Mesenchymal stem cell (in vitro differentiated cells and primary cell): ENCODE measurements at regions not wholly inside any gene's neighbourhood (a gene's known extent, or its start where the extent isn't known, plus 50 kb on each side); places are given as distances from the start of the nearest gene placed in this dataset.

Source experiments
- DNase-seq: peaks from one replicate; pipeline ENCODE4 v3.0.0-alpha.2; 2013
- H2AFZ ChIP-seq: one replicate; pipeline ENCODE4 v1.6.1; 2013; ENCODE audit warnings: low read depth, mild to moderate bottlenecking, control low read depth, inconsistent platforms, low read length, moderate library complexity
- H2AK5ac ChIP-seq: 2 replicates; pipeline ENCODE4 v1.6.1; 2013; ENCODE audit warnings: low read length, moderate library complexity, mild to moderate bottlenecking, inconsistent platforms; ENCODE audit not compliant: severe bottlenecking
- H2BK120ac ChIP-seq: one replicate; pipeline ENCODE4 v1.6.1; 2013; ENCODE audit warnings: low read depth, mild to moderate bottlenecking, inconsistent platforms, low read length, moderate library complexity
- H2BK12ac ChIP-seq, 2 experiments: one replicate each; pipeline ENCODE4 v1.6.1; 2013; ENCODE audit warnings: inconsistent platforms in 2 of 2, low read length in 2 of 2, mild to moderate bottlenecking in 2 of 2, moderate library complexity in 2 of 2, control low read depth in 1 of 2
- H2BK15ac ChIP-seq: one replicate; pipeline ENCODE4 v1.6.1; 2013; ENCODE audit warnings: mild to moderate bottlenecking, low read depth, inconsistent platforms; ENCODE audit not compliant: poor library complexity, severe bottlenecking
- H2BK5ac ChIP-seq: 2 replicates; pipeline ENCODE4 v1.6.1; 2013; ENCODE audit warnings: low read depth, mild to moderate bottlenecking, low read length, control low read depth, inconsistent platforms; ENCODE audit not compliant: poor library complexity, severe bottlenecking
- H3K14ac ChIP-seq, 2 experiments: one replicate each; pipeline ENCODE4 v1.6.1; 2013; ENCODE audit warnings: inconsistent platforms in 2 of 2, low read length in 2 of 2, control low read depth in 1 of 2, mild to moderate bottlenecking in 1 of 2, moderate library complexity in 1 of 2
- H3K18ac ChIP-seq, 2 experiments: one replicate each; pipeline ENCODE4 v1.6.1; 2013; ENCODE audit warnings: inconsistent platforms in 2 of 2, low read length in 2 of 2, control low read depth in 1 of 2, low read depth in 1 of 2, mild to moderate bottlenecking in 1 of 2
- H3K23ac ChIP-seq, 2 experiments: one replicate each; pipeline ENCODE4 v1.6.1; 2013; ENCODE audit warnings: inconsistent platforms in 2 of 2, low read length in 2 of 2, mild to moderate bottlenecking in 2 of 2, moderate library complexity in 2 of 2, control low read depth in 1 of 2
- H3K27ac ChIP-seq: 2 replicates; pipeline ENCODE4 v1.5.1; 2013; ENCODE audit warnings: mild to moderate bottlenecking, moderate library complexity, low read length, control low read depth, inconsistent platforms; ENCODE audit not compliant: poor library complexity, severe bottlenecking
- H3K27me3 ChIP-seq, 2 experiments: 2 replicates each; pipeline versions ENCODE4 v1.6.1 to v1.7.0; 2013; ENCODE audit warnings: low read length in 2 of 2, mild to moderate bottlenecking in 2 of 2, moderate library complexity in 2 of 2, control low read depth in 1 of 2, inconsistent platforms in 1 of 2; ENCODE audit not compliant: control insufficient read depth in 1 of 2, insufficient read depth in 1 of 2
- H3K36me3 ChIP-seq, 2 experiments: 2 replicates each; pipeline versions ENCODE4 v1.6.1 to v1.7.0; 2013; ENCODE audit warnings: low read length in 2 of 2, control low read depth in 1 of 2, inconsistent platforms in 1 of 2, low read depth in 1 of 2, mild to moderate bottlenecking in 1 of 2; ENCODE audit not compliant: insufficient read depth in 2 of 2, control insufficient read depth in 1 of 2
- H3K4ac ChIP-seq, 2 experiments: one replicate each; pipeline ENCODE4 v1.6.1; 2013; ENCODE audit warnings: inconsistent platforms in 2 of 2, low read length in 2 of 2, mild to moderate bottlenecking in 2 of 2, moderate library complexity in 2 of 2, control low read depth in 1 of 2, low read depth in 1 of 2
- H3K4me1 ChIP-seq: 2 replicates; pipeline ENCODE4 v1.6.1; 2013; ENCODE audit warnings: low read depth, low read length, control low read depth; ENCODE audit not compliant: control insufficient read depth, insufficient read depth
- H3K4me2 ChIP-seq: 2 replicates; pipeline ENCODE4 v1.6.1; 2013; ENCODE audit warnings: low read length, mild to moderate bottlenecking, inconsistent platforms; ENCODE audit not compliant: poor library complexity, severe bottlenecking
- H3K4me3 ChIP-seq, 2 experiments: 2 replicates each; pipeline versions ENCODE4 v1.5.1 to v1.7.0; 2013; ENCODE audit warnings: low read length in 2 of 2, mild to moderate bottlenecking in 2 of 2, control low read depth in 1 of 2, low read depth in 1 of 2; ENCODE audit not compliant: insufficient read depth in 1 of 2
- H3K79me1 ChIP-seq: replicated peaks from 2 replicates; pipeline ENCODE4 v1.6.1; 2013; ENCODE audit warnings: mild to moderate bottlenecking, control low read depth, low read length, inconsistent platforms; ENCODE audit not compliant: poor library complexity, severe bottlenecking
- H3K9ac ChIP-seq: 2 replicates; pipeline ENCODE4 v1.7.0; 2013; ENCODE audit warnings: mild to moderate bottlenecking, low read length, moderate library complexity
- H3K9me3 ChIP-seq: 2 replicates; pipeline ENCODE4 v1.7.0; 2013; ENCODE audit warnings: mild to moderate bottlenecking, low read length; ENCODE audit not compliant: control insufficient read depth
- H4K8ac ChIP-seq: one replicate; pipeline ENCODE4 v1.6.1; 2013; ENCODE audit warnings: inconsistent platforms, mild to moderate bottlenecking, low read length, moderate library complexity
- H4K91ac ChIP-seq: one replicate; pipeline ENCODE4 v1.6.1; 2013; ENCODE audit warnings: mild to moderate bottlenecking, low read length, inconsistent platforms
- WGBS: methylation state at CpG from one replicate; pipeline ENCODE4 v1.1.7; 2013; ENCODE audit warnings: mixed read lengths; 5-methylcytosine and 5-hydroxymethylcytosine counted together

GRCh38 chr10:61822096-61822495, 79.4 kb upstream of the ARID5B start:
- 71% methylated on average over 1 of the region's 1 CpG for WGBS
- H3K4ac ChIP-seq = no peak overlapping the region

GRCh38 chr10:61822781-61823230, 78.7 kb upstream of the ARID5B start:
- no peak overlapping the region for H3K27ac ChIP-seq
- no peak overlapping the region for H2BK5ac ChIP-seq
- no peak overlapping the region for H3K4ac ChIP-seq
- no peak overlapping the region for H3K4me2 ChIP-seq
- no peak overlapping the region for H2BK15ac ChIP-seq
- no peak overlapping the region for H3K23ac ChIP-seq
- no peak overlapping the region for H2BK120ac ChIP-seq
- no peak overlapping the region for H2AK5ac ChIP-seq
- no peak overlapping the region for H2BK12ac ChIP-seq
- no peak overlapping the region for H3K14ac ChIP-seq
- no peaks in the 10 kb centered on the region for H3K27me3 ChIP-seq
- H3K36me3 ChIP-seq = no peaks in the 10 kb centered on the region
- H4K91ac ChIP-seq = no peak overlapping the region
- H3K9me3 ChIP-seq = no peaks in the 10 kb centered on the region
- no peaks in the 10 kb centered on the region for H3K4me1 ChIP-seq
- no peak overlapping the region for H3K18ac ChIP-seq
- H3K4me3 ChIP-seq = no peak overlapping the region
- WGBS = 32% methylated on average over 2 of the region's 3 CpGs
- H3K9ac ChIP-seq = no peak overlapping the region
- H3K79me1 ChIP-seq = no peaks in the 10 kb centered on the region
- peak; percentile 68 for DNase-seq
- H2AFZ ChIP-seq = no peak overlapping the region
- H4K8ac ChIP-seq = no peak overlapping the region

More at GRCh38 chr10:61822096-61822495, 79.4 kb upstream of the ARID5B start:
- no peak overlapping the region for H3K23ac ChIP-seq
- no peaks in the 10 kb centered on the region for H3K9me3 ChIP-seq
- no peak overlapping the region for H3K9ac ChIP-seq
- H2AFZ ChIP-seq = no peak overlapping the region
- no peak overlapping the region for H2BK12ac ChIP-seq
- H3K4me2 ChIP-seq = no peak overlapping the region
- peak overlapping the region; percentile 82 for H2AK5ac ChIP-seq
- no peak overlapping the region for H2BK120ac ChIP-seq
- no peak overlapping the region for H3K14ac ChIP-seq
- H2BK15ac ChIP-seq = no peak overlapping the region
- no peaks in the 10 kb centered on the region for H3K36me3 ChIP-seq
- no peaks in the 10 kb centered on the region for H3K4me1 ChIP-seq
- H4K91ac ChIP-seq = no peak overlapping the region
- no peak overlapping the region for H3K27ac ChIP-seq
- H3K4me3 ChIP-seq = no peak overlapping the region
- no peak overlapping the region for H3K18ac ChIP-seq
- no peak for DNase-seq
- no peak overlapping the region for H4K8ac ChIP-seq
- no peaks in the 10 kb centered on the region for H3K79me1 ChIP-seq
- no peak overlapping the region for H2BK5ac ChIP-seq
- H3K27me3 ChIP-seq = no peaks in the 10 kb centered on the region

- H3K27ac ChIP-seq = no peak overlapping the region
- H2AFZ ChIP-seq = no peak overlapping the region
- no peak overlapping the region for H3K14ac ChIP-seq
- no peaks in the 10 kb centered on the region for H3K9me3 ChIP-seq
- no peak for DNase-seq
- H2BK15ac ChIP-seq = no peak overlapping the region
- no peaks in the 10 kb centered on the region for H3K36me3 ChIP-seq
- H4K91ac ChIP-seq = no peak overlapping the region
- no peaks in the 10 kb centered on the region for H3K79me1 ChIP-seq
- H2BK5ac ChIP-seq = no peak overlapping the region
- no peak overlapping the region for H3K18ac ChIP-seq
- H3K4me3 ChIP-seq = no peak overlapping the region
- no peak overlapping the region for H2BK120ac ChIP-seq
- no peak overlapping the region for H4K8ac ChIP-seq
- H3K27me3 ChIP-seq = no peaks in the 10 kb centered on the region
- H3K4me2 ChIP-seq = no peak overlapping the region
- no peak overlapping the region for H2BK12ac ChIP-seq
- 76% methylated on average over 3 of the region's 5 CpGs for WGBS
- no peak overlapping the region for H3K9ac ChIP-seq
- H2AK5ac ChIP-seq = no peak overlapping the region
- H3K4me1 ChIP-seq = no peaks in the 10 kb centered on the region
- H3K4ac ChIP-seq = no peak overlapping the region
- no peak overlapping the region for H3K23ac ChIP-seq
Measured at GRCh38 chr10:61825001-61825400, 76.5 kb upstream of the ARID5B start.

- Histone ChIP-seq H3K14ac (no peak overlapping the region), H2BK12ac (no peak overlapping the region)
- no peak for DNase-seq
Measured at GRCh38 chr10:61825628-61826027, 75.9 kb upstream of the ARID5B start.

More at GRCh38 chr10:61825628-61826027, 75.9 kb upstream of the ARID5B start:
- Histone ChIP-seq H4K8ac (no peak overlapping the region), H3K4me1 (no peaks in the 10 kb centered on the region), H2AK5ac (no peak overlapping the region), H3K79me1 (no peaks in the 10 kb centered on the region), H3K4me2 (no peak overlapping the region), H2AFZ (no peak overlapping the region), H2BK5ac (no peak overlapping the region), H3K4ac (no peak overlapping the region), H3K4me3 (no peak overlapping the region), H3K27ac (no peak overlapping the region), H2BK120ac (no peak overlapping the region), H3K18ac (no peak overlapping the region), H3K36me3 (no peaks in the 10 kb centered on the region), H2BK15ac (no peak overlapping the region), H3K23ac (no peak overlapping the region), H3K9me3 (no peaks in the 10 kb centered on the region), H3K9ac (no peak overlapping the region), H4K91ac (no peak overlapping the region), H3K27me3 (no peaks in the 10 kb centered on the region)
- 93% methylated on average over 2 of the region's 4 CpGs for WGBS
